Right kidney (tissue), 1 donor: ENCODE measurements at regions not wholly inside any gene's neighbourhood (a gene's known extent, or its start where the extent isn't known, plus 50 kb on each side); places are given as distances from the start of the nearest gene placed in this dataset.
"Not testable (repeated sequence)": the region's sequence is repeated elsewhere in the genome, so short reads cannot be mapped to it uniquely, and the experiment has no call there.

ENCODE experiments used
- DNase-seq: peaks from one replicate; pipeline ENCODE4 v3.0.0-alpha.2; 2016

DNA sequence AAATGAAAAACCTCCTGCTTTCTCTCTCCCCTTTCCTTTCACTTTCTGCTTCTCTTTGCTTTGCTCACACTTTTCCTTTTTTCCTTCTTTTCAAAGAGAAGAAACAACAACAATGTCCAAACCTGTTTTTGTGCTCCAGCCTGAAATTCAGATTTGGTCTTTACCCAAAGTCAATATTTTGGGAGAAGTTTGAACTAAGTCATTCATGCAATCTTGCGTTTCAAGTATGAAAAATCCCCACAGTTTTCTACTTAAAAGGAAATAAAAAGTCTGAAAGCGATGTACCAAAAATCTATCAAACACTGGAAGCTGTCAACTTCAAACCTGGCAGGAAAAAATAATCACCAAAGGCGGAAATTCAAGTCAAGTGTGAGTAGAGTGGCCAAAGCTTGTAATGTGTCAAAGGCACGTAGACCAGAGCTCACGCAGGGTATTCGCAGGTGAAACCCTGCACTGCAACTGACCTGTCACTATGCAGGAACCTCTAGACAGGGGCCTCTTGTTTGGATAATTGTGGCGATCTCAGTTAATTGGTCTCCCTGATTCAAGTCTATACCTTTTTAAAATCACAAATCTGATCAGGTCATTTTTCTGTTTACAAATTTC lies 118.8 kb upstream of the GALNT15 start:
- DNase-seq = no peak

DNA sequence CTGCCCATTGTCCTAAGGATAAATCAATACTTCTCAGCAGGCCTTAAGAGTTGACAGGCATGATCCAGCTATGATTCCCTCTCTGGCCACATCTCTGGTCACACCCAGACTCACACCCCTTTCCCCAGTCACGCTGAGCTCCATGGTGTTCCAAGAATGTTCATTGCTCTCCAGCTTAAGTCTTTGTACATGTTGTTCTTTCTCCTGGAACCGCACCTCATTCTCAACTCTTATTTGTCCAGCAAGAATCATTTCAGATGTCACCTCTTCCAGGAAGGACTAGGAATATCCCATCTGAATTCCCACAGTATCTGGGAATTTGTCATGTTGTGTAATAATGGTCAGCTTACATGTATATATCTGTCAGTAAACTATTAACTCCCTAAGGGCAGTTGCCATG lies 118.3 kb upstream of the GALNT15 start:
- DNase-seq = no peak

DNA sequence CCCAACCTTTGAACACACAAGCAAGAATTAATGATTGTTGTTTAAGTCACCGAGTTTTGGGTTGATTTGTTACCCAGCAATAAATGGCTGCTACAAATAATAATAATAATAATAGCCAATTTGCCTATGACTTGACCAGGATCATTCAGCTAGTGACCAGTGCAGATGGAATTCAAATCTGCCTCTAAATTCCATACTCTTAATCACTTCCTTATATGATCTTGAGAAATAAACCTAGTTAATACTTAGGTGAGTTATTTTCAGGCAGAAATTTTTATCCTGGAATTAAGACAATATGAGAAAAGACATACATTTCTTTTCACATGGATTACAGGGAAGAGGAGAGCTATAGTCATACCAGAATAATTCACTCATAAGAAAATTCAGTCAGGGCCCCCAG lies 116.0 kb upstream of the GALNT15 start:
- DNase-seq = no peak

DNA sequence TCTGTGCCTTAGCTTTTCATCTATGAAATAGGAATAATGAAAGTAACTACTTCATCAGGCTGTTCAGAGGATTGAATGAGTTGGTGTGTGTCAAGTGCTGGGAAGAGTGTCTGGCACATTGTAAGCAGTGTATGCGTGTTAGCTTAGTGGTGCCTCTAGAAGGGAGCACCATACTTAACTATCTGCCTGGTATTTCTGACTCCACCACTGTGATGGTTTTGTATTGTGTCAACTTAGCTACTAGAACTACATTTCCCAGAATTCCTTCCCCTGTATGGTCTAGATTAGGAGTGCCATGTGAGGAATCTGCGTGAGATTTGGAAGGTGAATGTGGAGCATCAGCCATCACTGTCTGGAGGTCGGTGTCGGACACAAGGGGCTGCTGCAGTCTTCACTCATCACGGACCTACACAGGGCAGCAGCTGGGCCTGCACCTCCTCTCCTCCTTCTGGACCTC lies 115.4 kb upstream of the GALNT15 start:
- no peak for DNase-seq

DNA sequence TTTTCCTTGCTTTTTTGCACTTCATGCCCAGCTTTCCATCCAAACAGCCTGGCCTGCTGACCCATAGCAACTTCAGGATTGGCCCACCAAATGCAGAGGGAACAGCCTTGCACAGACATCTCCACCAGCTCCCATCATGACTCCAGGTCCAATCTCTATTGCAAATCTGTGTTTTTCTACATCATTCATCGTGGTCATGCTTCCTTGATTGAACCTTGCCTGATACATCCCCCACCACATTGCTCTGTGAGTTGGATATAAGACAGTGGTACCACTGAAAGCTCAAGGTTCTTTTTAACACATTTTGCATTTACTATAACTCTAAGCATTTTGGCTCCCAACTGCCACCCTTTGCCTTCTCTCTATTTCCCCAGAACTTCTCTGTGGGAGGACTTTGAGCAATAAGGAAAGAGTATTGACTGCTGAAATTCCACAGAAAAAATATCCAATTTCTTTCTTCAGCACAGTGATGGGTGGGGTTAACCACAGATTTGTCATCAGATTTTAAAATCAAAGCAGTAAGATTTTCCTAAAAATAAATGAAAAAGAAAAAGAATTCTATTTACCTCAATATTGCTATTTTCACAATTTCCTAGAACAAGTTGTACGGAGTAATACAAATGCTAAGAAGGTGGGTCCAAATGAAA lies 114.6 kb upstream of the GALNT15 start:
- no peak for DNase-seq

DNA sequence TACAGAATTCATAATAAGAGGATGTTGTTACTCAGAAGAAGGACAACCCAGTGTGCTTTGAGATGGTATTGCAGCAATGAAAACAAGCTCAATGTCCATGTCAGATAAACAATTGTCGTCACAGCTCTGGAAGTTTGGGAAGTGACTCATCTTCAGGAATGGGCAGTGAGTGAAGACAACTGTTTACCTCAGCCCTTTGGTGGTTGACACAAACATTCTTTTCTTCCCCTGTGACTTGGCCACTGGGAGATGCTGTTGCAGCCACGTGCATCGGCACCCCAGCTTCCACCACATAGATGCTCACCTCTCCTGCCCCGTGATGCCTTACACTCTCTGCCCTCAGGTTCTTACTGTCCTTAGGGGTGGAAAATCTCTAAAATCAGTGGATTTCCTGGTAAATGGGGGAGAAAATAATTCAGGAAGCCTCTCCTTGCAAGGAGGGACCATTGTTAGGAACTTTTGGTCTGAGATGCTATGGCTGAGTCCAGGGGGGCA lies 114.1 kb upstream of the GALNT15 start:
- DNase-seq = no peak

DNA sequence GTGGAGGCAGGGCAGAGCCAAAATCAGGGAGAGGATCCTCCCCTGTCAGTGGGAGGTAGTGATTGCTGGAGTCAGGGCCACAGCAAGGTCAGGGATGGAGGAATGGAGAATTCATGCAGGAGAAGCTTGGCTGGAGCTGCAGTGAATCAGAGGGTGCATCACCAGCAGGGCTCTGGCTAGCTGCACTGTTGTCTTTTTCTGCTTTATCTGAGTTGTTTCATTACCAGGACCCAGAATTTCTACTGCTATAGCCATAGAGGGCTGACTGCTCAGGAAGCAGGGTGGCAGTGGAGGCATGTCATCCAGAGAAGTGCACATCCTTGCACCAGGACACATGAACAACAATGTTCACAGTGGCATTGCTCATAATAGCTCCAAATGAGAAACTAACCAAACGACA lies 113.5 kb upstream of the GALNT15 start:
- DNase-seq = no peak

DNA sequence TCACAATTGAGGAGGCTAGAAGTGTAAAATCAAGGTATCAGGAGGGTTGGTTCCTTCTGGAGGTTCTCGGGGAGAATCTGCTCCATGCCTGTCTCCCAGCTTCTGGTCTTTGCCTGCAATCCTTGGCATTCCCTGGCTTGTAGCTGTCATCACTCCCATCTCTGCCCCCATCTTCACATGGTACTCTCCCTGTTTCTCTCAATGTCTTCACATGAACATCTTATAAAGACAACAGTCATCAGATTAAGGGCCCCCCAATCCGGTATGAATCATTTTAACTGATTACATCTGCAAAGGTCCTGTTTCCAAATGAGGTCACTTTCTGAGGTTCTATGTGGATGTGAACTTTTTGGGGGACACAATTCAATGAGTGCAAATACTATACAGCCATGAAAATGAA lies 113.0 kb upstream of the GALNT15 start:
- DNase-seq = no peak

DNA sequence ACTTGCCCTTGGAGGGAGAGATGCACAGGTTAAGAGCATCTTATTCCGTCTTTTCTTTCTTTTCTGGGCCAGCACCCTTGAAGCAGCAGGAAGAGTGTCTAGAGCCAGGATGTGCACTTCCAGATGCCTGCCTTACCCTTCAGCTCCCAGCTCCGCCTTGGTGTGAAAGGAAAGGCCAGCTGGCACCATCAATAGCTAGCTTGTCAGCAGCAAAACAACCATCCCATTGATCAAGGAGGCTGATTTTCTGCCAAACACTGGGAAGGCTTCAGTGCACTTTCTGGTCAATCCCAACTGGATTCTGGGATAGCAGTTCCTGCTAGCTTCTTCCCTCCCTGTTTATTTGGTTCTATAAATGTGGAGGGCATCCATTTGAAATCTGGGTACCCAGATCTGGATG lies 110.9 kb upstream of the GALNT15 start:
- no peak for DNase-seq

DNA sequence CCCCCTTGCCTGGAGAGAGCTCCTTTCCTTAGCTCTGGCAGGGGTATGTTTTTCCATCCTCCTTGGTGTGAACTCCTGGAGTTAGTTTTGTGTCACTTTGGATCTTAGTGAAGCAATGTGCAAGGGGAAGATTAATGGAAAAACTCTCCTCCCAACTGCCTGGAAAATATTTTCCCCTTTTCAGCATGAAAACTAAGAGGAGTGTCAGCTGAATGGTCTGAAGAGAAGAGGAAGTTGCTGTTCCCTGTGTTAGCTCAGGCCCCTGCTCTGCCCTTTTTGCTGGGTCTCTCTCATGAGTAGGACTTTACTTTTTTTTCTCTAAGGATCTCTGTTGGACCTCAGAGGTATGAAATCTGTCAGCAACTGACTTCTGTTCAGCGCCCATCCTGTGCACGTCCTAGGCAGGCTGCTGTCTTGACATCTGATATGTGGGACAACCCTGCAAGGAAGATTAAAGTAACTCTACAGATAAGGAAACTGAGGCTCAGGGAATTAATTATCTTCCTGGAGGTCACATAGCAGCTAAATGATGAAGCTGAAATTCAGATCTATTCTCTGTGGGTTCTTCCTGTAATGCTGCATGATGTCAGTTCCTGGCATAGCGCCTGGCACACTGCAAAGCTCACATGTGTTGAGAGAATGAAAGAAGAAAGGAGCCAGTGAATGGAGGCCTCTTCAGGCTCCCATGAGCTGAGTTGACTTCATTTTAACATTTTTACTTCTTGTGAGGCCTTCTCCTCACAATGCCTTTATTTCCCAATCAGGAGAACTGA lies 109.7 kb upstream of the GALNT15 start:
- DNase-seq = no peak

DNA sequence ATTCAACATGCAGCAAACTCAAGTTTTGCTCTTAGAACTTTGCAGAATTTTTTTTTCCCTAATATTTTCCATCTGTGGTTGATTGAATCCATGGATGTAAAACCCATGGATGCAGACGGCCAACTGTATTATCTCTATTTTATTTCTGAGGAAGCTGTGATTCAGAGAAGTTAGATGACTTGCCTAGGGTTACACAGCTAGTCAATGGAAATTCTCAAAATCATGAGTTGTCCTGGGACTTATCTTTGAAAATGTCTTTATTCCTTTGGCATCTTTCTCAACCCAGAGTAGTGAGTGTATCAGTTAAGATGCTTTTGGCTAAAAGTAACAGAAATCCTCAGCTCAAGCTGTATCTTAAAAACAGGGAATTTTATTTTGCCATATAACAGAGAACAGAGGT lies 107.9 kb upstream of the GALNT15 start:
- DNase-seq = no peak

DNA sequence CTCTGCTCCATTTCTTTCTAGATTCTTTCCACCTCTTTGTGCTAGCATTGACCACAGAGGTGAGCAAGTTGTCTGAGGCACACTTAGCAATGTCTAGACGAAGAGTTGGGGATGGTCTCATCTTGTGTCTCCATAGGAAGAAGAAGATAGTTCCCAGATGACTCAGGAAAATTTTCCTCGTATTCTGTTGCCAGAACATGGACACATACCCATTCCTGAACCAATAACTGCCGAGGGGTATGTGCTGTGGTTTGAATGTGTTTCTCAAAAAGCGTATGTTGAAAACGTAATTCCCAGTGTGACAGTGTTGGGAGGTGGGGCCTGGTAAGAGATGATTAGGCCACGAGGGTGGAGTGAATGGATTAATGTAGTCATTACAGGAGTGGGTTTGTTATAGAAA lies 107.5 kb upstream of the GALNT15 start:
- DNase-seq = no peak

DNA sequence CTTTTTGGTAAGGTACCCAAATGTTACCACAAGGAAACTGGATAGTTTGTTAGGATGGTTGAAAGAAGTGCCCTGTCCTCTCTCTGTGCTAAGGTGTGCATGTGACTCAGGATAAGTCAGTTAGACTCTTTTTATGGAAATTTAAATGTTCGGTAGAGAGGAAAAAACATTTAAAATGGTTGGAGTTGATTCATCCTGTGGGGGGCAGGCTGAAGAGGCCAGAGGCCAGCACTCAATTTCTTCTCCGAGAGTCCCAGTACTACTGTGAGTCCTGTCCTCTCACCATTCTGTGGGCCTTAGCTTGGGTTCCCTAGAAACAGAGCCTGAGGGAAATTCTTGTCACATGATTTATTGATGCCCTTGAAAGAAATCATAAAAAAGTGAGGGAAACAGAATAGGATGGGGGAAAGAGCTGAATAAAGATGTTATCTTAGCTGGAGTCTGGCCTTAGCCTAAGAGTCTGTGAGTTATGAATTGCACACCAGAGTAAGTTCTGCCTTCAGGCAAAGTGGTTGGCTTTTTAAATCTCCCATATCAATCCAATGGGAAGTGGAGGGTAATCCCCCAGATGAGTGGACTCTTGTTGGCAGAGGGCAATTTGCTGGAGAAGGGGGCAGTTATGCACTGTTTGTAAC lies 106.5 kb upstream of the GALNT15 start:
- no peak for DNase-seq

DNA sequence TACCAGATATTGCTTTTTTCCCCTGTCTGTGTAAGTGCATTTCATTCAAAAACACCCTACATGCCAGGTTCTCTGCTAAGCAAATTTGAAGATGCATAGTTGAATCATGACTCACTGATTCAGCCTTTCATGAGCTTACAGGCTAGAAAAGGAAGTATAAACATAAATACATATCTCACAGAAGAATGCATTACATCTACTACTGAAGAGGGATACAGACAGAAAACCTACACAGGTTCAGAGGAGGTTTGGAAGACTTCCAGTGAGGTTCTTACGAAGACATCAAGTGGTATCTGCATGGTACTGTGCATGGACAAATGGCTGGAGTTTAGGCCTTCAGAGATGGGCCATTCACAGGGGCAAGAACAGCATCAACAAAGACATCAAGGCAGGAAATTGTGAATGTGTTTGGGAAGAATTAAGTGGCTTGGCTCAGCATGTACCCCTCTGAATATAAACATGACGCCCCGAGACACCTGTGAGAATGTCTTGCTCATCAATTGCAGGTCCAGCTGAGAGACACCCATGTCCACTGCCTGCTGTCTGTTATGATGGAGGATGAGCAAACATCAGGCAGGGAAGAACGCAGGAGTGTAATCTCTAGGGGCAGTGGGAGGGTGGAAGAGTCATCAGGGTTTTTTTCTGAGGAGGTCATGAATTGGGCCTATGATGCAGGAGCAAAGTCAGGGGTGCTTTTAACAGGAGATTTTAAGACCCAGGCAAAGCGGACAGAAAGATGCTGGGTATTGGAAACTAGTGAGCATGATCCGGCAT lies 105.1 kb upstream of the GALNT15 start:
- no peak for DNase-seq

DNA sequence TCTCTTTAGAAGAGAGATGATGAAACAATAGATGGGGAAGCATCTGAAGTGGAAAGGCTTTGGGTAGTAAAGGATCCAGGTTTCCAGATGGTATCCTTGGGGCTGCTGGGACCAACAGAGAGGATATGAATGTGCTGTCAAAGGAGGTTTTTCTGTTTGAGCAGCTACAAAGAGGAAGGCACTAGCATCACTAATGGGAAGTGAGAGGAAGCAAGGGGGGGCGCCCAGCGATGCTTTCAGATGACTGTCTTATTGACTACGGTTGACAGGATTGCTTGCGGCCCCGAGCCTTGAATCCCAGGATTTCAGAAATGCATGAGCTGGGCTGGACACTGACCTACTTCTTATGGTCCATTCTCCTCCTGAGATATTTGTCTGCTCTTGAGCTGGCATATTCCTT lies 103.8 kb upstream of the GALNT15 start:
- no peak for DNase-seq

DNA sequence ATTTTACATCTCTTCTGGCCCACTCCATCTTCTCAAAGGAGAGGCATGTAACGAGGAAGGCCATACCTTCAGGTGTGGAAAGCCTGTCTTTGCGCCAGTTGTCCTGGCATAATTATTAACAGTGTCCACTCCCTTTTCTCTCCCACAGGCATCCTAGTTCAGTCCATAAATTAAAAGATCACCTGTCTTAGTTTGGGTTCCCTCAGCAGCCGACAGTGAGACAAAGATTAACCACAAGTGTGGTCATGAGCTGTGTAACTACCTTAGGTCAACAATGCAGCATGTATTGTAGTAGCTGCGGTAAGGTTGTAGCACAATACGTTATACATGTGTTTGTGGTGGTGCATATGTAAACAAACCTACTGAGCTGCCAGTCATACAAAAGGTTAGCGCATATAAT lies 103.3 kb upstream of the GALNT15 start:
- no peak for DNase-seq

DNA sequence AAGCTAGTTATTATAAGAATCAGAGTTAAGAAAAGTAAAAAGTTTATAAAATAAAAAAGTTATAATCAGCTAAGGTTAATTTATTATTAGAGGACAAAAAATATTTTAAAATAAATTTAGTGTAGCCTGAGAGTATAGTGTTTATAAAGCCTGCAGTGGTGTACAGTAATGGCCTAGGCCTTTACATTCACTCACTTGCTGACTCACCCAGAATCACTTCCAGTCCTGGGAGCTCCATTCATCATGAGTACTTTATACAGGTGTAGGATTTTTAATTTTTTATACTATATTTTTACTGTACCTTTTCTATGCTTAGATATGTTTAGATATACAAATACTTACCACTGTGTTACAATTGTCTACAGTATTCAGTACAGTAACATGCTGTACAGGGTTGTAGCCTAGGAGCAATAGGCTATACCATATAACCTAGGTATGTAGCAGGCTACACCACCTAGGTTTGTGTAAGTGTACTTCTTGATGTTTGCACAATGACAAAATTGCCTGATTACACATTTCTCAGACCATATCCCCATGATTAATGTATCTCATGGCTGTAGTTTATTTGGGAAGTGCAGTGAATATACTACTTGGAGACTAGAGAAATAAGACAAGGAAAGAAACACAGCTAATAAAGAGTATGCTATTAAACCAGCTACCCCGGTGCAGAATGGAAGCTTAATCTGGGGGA lies 101.9 kb upstream of the GALNT15 start:
- no peak for DNase-seq

DNA sequence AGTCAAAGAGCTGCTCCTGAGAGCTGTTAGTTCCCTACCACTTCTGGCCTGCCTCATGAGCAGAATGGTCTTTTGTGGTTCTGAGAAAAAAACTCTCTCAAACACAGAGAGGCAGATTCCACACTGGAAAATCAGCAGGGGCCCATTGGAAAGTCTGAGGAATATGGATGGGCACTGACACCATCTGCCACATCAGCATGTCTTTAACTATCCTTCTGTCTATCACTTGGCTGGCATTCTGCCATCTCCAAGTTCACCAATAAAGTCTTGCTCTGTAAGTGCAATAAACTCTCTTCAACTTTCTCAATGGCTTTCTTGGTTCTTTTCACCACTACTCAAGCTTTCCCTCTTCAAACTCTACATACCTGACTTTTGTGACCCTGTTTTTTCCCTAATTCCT lies 101.3 kb upstream of the GALNT15 start:
- DNase-seq = no peak

DNA sequence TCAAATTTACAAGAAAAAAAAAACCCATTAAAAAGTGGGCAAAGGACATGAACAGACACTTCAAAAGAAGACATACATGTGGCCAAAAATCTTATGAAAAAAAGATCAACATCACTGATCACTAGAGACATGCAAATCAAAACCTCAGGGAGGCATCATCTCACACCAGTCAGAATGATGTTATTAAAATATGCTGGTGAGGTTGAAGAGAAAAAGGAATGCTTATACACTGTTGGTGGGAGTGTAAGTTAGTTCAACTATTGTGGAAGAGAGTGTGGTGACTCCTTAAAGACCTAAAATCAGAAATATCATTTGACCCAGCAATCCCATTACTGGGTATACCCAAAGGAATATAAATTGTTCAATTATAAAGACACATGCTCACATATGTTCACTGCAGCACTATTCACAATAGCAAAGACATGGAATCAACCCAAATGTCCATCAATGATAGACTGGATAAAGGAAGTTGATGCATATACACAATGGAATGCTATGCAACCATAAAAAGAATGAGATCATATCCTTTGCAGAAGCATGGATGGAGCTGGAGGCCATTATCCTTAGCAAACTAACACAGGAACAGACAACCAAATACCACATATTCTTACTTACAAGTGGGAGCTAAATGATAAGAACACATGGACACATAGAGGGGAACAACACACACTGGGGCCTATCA lies 100.3 kb upstream of the GALNT15 start:
- not testable (repeated sequence) for DNase-seq

DNA sequence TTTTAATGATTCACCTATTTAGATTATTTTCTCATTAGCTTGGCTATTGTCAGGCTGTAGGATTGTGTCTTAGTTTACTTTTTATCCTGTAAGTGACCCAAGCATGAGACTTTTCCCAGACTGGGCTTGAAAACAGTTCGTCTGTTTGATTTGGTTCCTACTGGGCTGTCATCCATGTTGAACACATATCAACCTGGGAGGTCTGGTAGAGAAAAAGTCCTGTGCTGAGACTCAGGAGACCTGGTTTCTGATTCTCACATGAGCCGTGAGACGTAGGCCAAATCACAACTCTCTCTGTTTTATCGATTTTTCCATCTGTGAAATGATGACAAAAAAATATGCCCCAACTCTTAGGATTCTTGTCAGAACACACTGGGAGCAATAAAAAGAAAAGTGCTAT lies 98.8 kb upstream of the GALNT15 start:
- DNase-seq = no peak

DNA sequence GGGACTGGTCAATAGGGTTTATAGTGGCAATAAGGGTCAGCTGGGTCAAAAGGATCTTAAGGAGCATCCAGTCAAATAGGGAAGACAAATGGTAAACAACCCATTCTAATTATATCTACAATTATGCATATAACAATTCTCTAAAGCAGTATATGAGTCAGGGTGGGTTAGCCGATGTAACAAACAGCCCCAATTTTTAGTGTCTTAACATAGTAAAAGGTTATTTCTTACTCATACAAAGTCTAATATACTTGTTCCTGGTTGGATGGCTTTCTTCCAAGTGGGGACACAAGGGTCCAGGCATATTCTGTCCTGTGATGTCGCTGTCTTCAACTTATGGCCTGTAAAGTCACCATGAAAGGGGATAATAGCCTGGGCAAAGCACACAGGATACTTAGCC lies 97.9 kb upstream of the GALNT15 start:
- no peak for DNase-seq
